GM12878 (cell line): ENCODE measurements at regions not wholly inside any gene's neighbourhood (a gene's known extent, or its start where the extent isn't known, plus 50 kb on each side); places are given as distances from the start of the nearest gene placed in this dataset.

Source experiments
- ATAC-seq: fragments of 200-7000 bp; cut with Tn5 transposase; 3 replicates; pipeline ENCODE4 v1.9.1; 2020; ENCODE audit warnings: mild to moderate bottlenecking, moderate library complexity
- BruUV-seq: library from RNA; stranded (reverse); fragments of 400-500 nt; replicated peaks from 2 replicates; lab custom pipeline; 2021; lab: Mats Ljungman, UMichigan
- CTCF ChIA-PET: fragments of 300-600 bp; sonication (Branson Sonifier 250); formaldehyde crosslinking; extraction: SDS; loops from one replicate; lab custom pipeline; 2021; ENCODE audit warnings: inconsistent platforms; lab: Yijun Ruan, JAX
- POLR2A ChIA-PET: fragments of 350-600 bp; formaldehyde crosslinking; extraction: SDS; loops from one replicate; lab custom pipeline; 2021; ENCODE audit warnings: inconsistent platforms; lab: Charles Lee
- RAD21 ChIA-PET: fragments of 300-600 bp; sonication (Branson Sonifier 250); formaldehyde crosslinking; loops from one replicate; lab custom pipeline; 2023; ENCODE audit warnings: antibody characterized with exemption; ENCODE audit not compliant: unreplicated experiment; lab: Charles Lee
- SMC1A ChIA-PET: fragments of 300-600 bp; sonication (Branson Sonifier 250); formaldehyde crosslinking; loops from one replicate; lab custom pipeline; 2023; ENCODE audit not compliant: unreplicated experiment, uncharacterized antibody; lab: Charles Lee
- DNase-seq: peaks from one replicate; pipeline ENCODE4 v3.0.0-alpha.2; 2011; ENCODE audit warnings: low read depth, low spot score
- FAIRE-seq: peaks from 3 replicates; lab custom pipeline; 2011; peaks lifted over from hg19 to GRCh38; lab: Jason Lieb, UNC
- H2AFZ ChIP-seq: 2 replicates; pipeline ENCODE4 v1.6.0; 2011; ENCODE audit warnings: low read depth, low read length, control low read depth; ENCODE audit not compliant: control insufficient read depth
- H3K27ac ChIP-seq: 2 replicates; pipeline ENCODE4 v1.5.1; 2011; ENCODE audit warnings: control low read depth; ENCODE audit not compliant: control insufficient read depth, insufficient read depth
- H3K27me3 ChIP-seq, 2 experiments: replicated peaks in 1 of 2; 2 replicates each; pipeline versions ENCODE4 v1.6.0 to v1.6.1; 2011; ENCODE audit warnings: low read length in 1 of 2; ENCODE audit not compliant: control insufficient read depth in 2 of 2, insufficient read depth in 2 of 2
- H3K36me3 ChIP-seq, 2 experiments: 2 replicates each; pipeline ENCODE4 v1.5.1; 2011; ENCODE audit warnings: low read length in 1 of 2; ENCODE audit not compliant: control insufficient read depth in 2 of 2, insufficient read depth in 2 of 2
- H3K4me1 ChIP-seq: 2 replicates; pipeline ENCODE4 v1.6.1; 2011; ENCODE audit warnings: mild to moderate bottlenecking, low read length, moderate library complexity, mixed read lengths; ENCODE audit not compliant: control insufficient read depth, insufficient read depth
- H3K4me2 ChIP-seq: 2 replicates; pipeline ENCODE4 v1.6.0; 2011; ENCODE audit warnings: control low read depth; ENCODE audit not compliant: control insufficient read depth, insufficient read depth
- H3K4me3 ChIP-seq: fragments of 200-600 bp; sonication (generic); 2 replicates; pipeline ENCODE4 v1.5.1; 2016
- H3K79me2 ChIP-seq: 2 replicates; pipeline ENCODE4 v1.6.0; 2011; ENCODE audit warnings: low read length; ENCODE audit not compliant: control insufficient read depth, insufficient read depth
- H3K9ac ChIP-seq: 2 replicates; pipeline ENCODE4 v1.8.0; 2011; ENCODE audit warnings: low read length, control low read depth, mixed read lengths; ENCODE audit not compliant: control insufficient read depth, insufficient read depth
- H3K9me3 ChIP-seq: replicated peaks from 3 replicates; pipeline ENCODE4 v1.5.1; 2011; ENCODE audit warnings: mild to moderate bottlenecking, low read length; ENCODE audit not compliant: control insufficient read depth, insufficient read depth
- H4K20me1 ChIP-seq: 2 replicates; pipeline ENCODE4 v1.6.0; 2011; ENCODE audit not compliant: control insufficient read depth, insufficient read depth
- ATF3 ChIP-seq: IDR thresholded peaks from 2 replicates; pipeline ENCODE4 v1.6.1; 2011; ENCODE audit warnings: low read depth, mild to moderate bottlenecking, low read length, moderate library complexity, borderline replicate concordance; ENCODE audit errors: extremely low read depth
- E2F4 ChIP-seq: IDR thresholded peaks from 2 replicates; pipeline ENCODE4 v1.6.1; 2012; ENCODE audit warnings: low read depth, low read length, improper control_type of control experiment
- EGR1 ChIP-seq, 2 experiments: IDR thresholded peaks; 1 replicate in 1 of 2; 2 replicates in 1 of 2; pipeline ENCODE4 v1.6.1; 2011 to 2012; ENCODE audit warnings: low read depth in 2 of 2, low read length in 2 of 2, borderline replicate concordance in 1 of 2, mild to moderate bottlenecking in 1 of 2, moderate library complexity in 1 of 2
- IKZF2 ChIP-seq, 2 experiments: fragments of 450-650 bp; IDR thresholded peaks; 2 replicates each; pipeline ENCODE4 v1.6.1; 2017; ENCODE audit warnings: mild to moderate bottlenecking in 2 of 2, moderate library complexity in 2 of 2
- MEF2B ChIP-seq: fragments of 450-650 bp; IDR thresholded peaks from 2 replicates; pipeline ENCODE4 v1.6.1; 2018; ENCODE audit warnings: mild to moderate bottlenecking, moderate library complexity; ENCODE audit not compliant: partially characterized antibody, poor library complexity, severe bottlenecking
- NFYB ChIP-seq: IDR thresholded peaks from 2 replicates; pipeline ENCODE4 v1.6.1; 2011; ENCODE audit warnings: low read depth, mild to moderate bottlenecking, low read length, improper control_type of control experiment, moderate library complexity; ENCODE audit not compliant: insufficient read depth
- NR2F1 ChIP-seq: fragments of 450-650 bp; conservative IDR thresholded peaks from 2 replicates; pipeline ENCODE4 v1.6.1; 2017; ENCODE audit warnings: mild to moderate bottlenecking
- PKNOX1 ChIP-seq: fragments of 450-650 bp; IDR thresholded peaks from 2 replicates; pipeline ENCODE4 v1.6.1; 2016; ENCODE audit warnings: mild to moderate bottlenecking
- RAD21 ChIP-seq: IDR thresholded peaks from 2 replicates; pipeline ENCODE4 v1.6.1; 2011; ENCODE audit warnings: mild to moderate bottlenecking, low read depth, low read length, moderate library complexity; ENCODE audit not compliant: insufficient read depth
- RAD51 ChIP-seq: fragments of 450-650 bp; IDR thresholded peaks from 2 replicates; pipeline ENCODE4 v1.6.1; 2016; ENCODE audit warnings: moderate library complexity, mild to moderate bottlenecking, inconsistent platforms
- SMAD5 ChIP-seq: IDR thresholded peaks from 2 replicates; pipeline ENCODE4 v1.6.1; 2016; ENCODE audit warnings: antibody characterized with exemption, low read depth
- SP1 ChIP-seq: IDR thresholded peaks from one replicate; pipeline ENCODE4 v1.6.1; 2011; ENCODE audit warnings: low read depth, low read length
- STAT3 ChIP-seq: IDR thresholded peaks from 2 replicates; pipeline ENCODE4 v1.6.1; 2011; ENCODE audit warnings: low read depth, low read length, improper control_type of control experiment
- SUZ12 ChIP-seq: fragments of 200-600 bp; sonication (generic); IDR thresholded peaks from one replicate; pipeline ENCODE4 v1.6.1; 2018; ENCODE audit warnings: antibody characterized with exemption, mild to moderate bottlenecking; ENCODE audit not compliant: unreplicated experiment
- TCF7 ChIP-seq: IDR thresholded peaks from 2 replicates; pipeline ENCODE4 v1.6.1; 2014; ENCODE audit warnings: antibody characterized with exemption, borderline replicate concordance
- USF2 ChIP-seq: IDR thresholded peaks from 2 replicates; pipeline ENCODE4 v1.6.1; 2011; ENCODE audit warnings: low read depth, low read length, improper control_type of control experiment, borderline replicate concordance
- ZBED1 ChIP-seq: IDR thresholded peaks from 2 replicates; pipeline ENCODE4 v1.6.1; 2016; ENCODE audit warnings: borderline replicate concordance
- ZBTB4 ChIP-seq: fragments of 450-650 bp; formaldehyde crosslinking; IDR thresholded peaks from 2 replicates; pipeline ENCODE4 v1.4.0; 2022; ENCODE audit warnings: mild to moderate bottlenecking, moderate library complexity
- ZNF217 ChIP-seq: fragments of 450-650 bp; IDR thresholded peaks from 2 replicates; pipeline ENCODE4 v1.6.1; 2017; ENCODE audit warnings: antibody characterized with exemption, mild to moderate bottlenecking
- ZSCAN29 ChIP-seq: fragments of 450-650 bp; IDR thresholded peaks from 2 replicates; pipeline ENCODE4 v1.6.1; 2017; ENCODE audit warnings: mild to moderate bottlenecking, moderate library complexity
- WGBS: methylation state at CpG from one replicate; pipeline ENCODE4 v1.1.6; 2016; ENCODE audit warnings: low lambda C conversion rate; ENCODE audit not compliant: insufficient replicate concordance, insufficient coverage; ENCODE audit errors: missing lambda C conversion rate; 5-methylcytosine and 5-hydroxymethylcytosine counted together
- in situ Hi-C: fragments of 300-500 bp; cut with MboI; formaldehyde crosslinking; loops from 9 replicates; pipeline ENCODE4 v1.14.3; 2018; ENCODE audit warnings: mixed read lengths
- intact Hi-C: fragments of 100-400 bp; cut with micrococcal nuclease; formaldehyde crosslinking; loops from one replicate; pipeline ENCODE4 v1.14.2; 2022; ENCODE audit not compliant: unreplicated experiment

- Histone ChIP-seq H3K79me2 (no peaks in the 10 kb centered on the region), H3K4me1 (no peaks in the 10 kb centered on the region), H3K9me3 (no peaks in the 10 kb centered on the region), H4K20me1 (no peaks in the 10 kb centered on the region), H2AFZ (no peak overlapping the region), H3K36me3 (no peaks in the 10 kb centered on the region), H3K9ac (no peak overlapping the region), H3K4me3 (no peak overlapping the region), H3K4me2 (no peak overlapping the region), H3K27ac (no peak overlapping the region), H3K27me3 (peaks cover 0 to 3% of the 10 kb centered on the region in 2 experiments; a peak in 1 of 4 replicates)
- ChIA-PET CTCF (no interaction called here), RAD21 (no interaction called here), SMC1A (no interaction called here), POLR2A (interaction anchor here (0.6 kb wide), 1 partner anchor 52 kb away, joined by 3 read pairs; no protein-coding TSS in a partner anchor)
- 14% methylated on average over 8 of the region's 8 CpGs for WGBS
- no TSS peak for BruUV-seq
- TF ChIP-seq TCF7: no peak
- no peak for TF ChIP-seq SUZ12
- TF ChIP-seq ATF3: no peak
- no peak for TF ChIP-seq EGR1 (IDR thresholded peaks at IDR 0.05; ENCODE audit: borderline replicate concordance in 1 of 2, low read depth in 2 of 2, low read length in 2 of 2)
- TF ChIP-seq PKNOX1: no peak
- TF ChIP-seq ZNF217: no peak
- TF ChIP-seq IKZF2 (IDR thresholded peaks at IDR 0.05): no peak
- TF ChIP-seq ZSCAN29: no peak
- TF ChIP-seq RAD51: no peak
- TF ChIP-seq RAD21: no peak
- TF ChIP-seq ZBTB4 (CRISPR knock-in tag): no peak
- no peak for TF ChIP-seq NFYB
- TF ChIP-seq E2F4: no peak
- no peak for TF ChIP-seq MEF2B
- no peak for TF ChIP-seq STAT3
- no peak for TF ChIP-seq NR2F1
- TF ChIP-seq SP1: no peak
- no peak for TF ChIP-seq SMAD5
- no peak for TF ChIP-seq ZBED1
- no peak for TF ChIP-seq USF2
- DNase-seq (no peak), ATAC-seq (no peak), FAIRE-seq (no peak)
- intact Hi-C loops (no loop called here), in situ Hi-C loops (no loop called here)
Measured at GRCh38 chr11:134670961-134671370, 258.9 kb upstream of the B3GAT1 start.
